ENCODE measurements at regions not wholly inside any gene's neighbourhood (a gene's known extent, or its start where the extent isn't known, plus 50 kb on each side); places are given as distances from the start of the nearest gene placed in this dataset.

DNA sequence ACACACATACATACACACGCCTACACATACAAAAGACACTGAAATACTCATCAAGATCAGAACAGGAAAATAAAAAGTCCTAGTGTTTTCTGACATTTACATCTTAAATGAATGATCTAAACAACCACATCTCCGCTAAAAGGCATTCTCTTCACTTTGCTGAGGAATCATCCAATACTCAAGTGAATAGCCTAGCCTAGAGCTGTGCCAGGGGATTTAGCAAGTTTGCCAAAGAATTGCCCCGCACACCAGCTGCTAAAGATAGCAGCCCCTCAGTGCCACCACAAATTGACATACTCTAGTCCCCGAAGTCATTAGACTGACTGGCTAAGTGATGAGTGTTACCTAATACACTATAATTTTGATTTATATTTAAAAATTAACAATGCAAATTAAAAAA lies 246.8 kb upstream of the POU3F2 start:
- TF ChIP-seq EZH2 (IDR thresholded peaks at IDR 0.05; ENCODE audit: insufficient read depth, poor library complexity, severe bottlenecking) (no peak), EZH2phosphoT487 (IDR thresholded peaks at IDR 0.05; ENCODE audit: insufficient read depth, low read depth) (no peak)

Measured in GM23248 (cell line).